GM18868 (cell line): ENCODE measurements at regions not wholly inside any gene's neighbourhood (a gene's known extent, or its start where the extent isn't known, plus 50 kb on each side); places are given as distances from the start of the nearest gene placed in this dataset.
"Not testable (repeated sequence)": the region's sequence is repeated elsewhere in the genome, so short reads cannot be mapped to it uniquely, and the experiment has no call there.

Experiments
- ATAC-seq: cut with Tn5 transposase; IDR thresholded peaks from one replicate; pipeline ENCODE4 v1.9.1; 2021; ENCODE audit warnings: mild to moderate bottlenecking, moderate library complexity; ENCODE audit not compliant: unreplicated experiment

DNA sequence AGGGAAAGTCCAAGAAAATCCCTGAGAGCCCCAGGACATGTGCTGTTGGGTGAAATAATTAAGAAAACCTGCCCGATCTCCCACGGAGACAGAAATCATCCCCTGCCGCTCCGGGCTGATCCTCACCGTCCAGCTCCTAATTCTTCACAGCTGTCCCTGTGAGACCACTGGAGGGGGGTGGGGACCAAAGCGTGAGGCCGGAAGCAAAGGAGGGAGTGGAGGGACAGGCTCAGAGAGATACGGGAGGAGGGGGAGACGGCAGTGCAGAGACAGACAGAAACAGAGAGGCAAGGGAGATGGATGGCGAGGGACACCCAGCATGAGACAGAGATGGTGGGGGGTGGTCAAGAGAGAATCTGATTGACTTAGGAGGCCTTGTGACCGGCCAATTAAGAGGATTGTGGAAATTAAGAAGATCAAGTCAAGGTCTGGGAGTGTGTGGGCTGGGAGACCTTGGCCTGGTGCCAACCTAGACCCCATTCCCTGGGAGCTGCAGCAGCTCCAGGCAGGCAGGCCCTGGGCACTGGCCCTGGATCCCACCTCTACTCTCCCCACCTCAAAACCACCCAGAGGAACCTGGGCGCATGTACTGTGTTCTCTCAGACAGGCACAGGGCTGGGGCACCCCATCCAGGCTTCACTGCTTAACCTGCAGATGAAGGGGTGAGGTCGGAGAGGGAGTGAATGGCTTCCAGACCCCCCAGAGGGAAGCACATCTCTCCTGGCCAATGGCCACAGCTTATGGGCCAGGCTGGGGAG lies 113.2 kb upstream of the ALDH1A3 start:
- no peak for ATAC-seq

DNA sequence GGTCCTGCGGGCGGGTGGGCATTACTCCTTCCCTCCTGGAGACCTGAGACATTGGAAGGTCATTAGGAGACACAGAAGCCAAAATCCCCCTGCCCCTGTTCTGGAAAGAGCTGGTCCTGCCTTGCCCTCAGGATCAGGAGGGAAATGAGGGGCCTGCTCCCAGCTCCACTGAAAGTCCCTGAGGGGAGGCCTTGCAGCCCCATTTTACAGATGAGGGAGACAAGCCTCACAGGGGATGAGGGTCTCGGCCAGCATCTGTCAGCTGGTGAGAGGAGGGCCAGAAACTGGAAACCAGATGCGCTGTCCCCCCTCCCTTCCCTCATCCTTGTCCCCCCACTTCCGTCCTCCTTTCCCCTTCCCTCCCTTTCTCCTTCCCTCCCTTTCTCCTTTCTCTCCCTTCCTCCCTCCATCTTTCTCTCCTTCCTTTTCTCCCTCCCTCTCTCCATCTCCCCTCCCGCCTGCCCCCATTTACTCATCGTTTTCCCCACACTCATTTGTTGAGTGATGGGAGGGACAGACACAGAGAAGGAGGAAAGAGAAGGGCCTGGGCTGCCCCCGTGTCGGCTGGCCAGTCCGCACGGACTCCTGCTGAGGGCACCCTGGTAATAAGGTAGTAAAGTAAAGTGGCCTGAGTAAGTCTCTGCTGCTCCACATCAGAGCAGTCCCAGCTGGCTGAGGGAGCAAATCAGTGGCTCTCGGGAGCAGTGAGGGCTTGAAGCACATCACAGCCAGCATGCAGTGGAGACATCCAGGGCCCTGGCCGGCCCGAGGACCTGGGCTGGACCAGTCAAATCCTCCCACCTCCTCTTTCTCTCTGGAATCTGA lies 112.4 kb upstream of the ALDH1A3 start:
- no peak for ATAC-seq

DNA sequence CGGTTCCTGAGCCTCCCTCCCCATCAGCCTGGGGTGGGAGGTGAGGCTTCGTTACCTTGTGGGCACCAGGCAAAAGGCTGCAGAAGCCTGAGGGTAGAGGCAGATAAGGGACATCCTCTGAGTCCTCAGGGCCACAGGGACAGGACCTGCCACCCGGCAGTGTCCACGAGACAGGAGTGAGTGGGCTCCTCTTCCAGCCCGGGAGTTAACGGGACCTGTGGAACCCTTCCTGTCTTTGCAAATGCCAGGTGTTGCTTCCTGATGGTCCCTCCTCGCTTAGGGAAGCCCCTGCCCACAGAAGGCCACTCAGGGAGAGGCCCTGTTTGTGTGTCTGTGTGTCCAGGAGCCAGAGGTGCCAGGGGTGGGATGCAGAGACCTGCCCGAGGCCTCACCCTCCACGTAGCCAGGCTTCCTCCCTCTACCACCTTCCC lies 111.1 kb upstream of the ALDH1A3 start:
- ATAC-seq, result no peak

DNA sequence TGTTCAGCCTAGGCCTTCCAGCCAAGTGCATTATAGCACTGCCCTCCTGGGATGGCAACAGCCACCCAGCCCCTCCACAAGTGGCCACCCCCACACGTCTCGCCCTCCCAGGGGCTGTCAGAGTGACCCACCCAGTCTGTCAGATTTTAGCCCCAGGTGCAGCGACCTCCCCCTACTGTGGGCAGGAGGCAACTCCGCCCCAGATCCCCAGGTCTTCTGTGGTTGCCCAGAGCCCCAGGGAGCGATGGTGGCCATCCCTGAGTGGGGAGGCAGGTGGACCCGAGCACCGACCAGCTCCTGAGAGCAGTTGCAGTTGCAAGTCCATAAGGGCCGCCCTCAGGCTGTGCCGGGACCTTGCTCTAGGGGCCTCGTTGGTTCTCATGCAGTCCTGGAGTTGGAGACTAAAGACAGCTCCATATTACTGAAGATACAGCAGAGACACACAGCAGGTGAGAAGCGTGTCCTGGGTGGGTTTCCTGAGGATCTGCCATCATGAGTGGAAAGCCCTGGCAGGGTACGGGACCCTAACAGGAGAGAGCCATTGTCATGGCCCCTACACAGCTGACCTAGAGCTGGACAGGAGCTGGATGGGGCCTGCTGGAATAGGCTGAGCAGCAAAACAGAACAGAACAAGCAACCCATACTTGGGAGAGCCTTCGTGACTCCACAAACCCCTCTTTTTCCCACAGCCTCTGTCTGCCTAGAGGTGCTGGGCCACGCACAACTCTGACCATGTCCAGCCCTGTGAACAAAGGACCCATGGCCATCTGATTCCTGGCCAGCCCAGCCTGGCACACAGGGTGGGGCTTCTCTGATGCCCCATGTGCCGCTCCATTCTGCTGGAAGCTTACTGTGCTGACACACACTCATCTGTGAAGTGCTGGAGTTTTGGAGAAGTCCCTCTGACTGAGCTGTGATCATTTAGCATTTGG lies 110.3 kb upstream of the ALDH1A3 start:
- no peak for ATAC-seq

DNA sequence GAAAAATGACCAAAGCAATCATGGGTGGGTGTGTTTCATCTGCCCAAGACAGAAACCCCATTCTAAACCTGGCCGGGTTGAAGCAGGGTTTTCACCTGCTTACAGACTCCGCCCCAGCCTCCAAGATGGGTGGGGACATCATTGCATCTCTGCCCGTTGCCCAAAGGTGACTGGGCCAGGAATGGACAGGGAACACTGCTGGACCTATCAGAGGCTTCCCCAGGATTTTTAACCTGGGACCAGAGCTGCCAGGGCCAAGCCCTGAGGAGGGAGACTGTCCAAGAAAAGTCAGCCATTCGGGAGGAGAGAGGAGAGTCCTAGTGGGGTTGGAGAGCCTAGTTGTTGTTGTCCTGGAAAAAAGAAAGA lies 109.7 kb upstream of the ALDH1A3 start:
- no peak for ATAC-seq

DNA sequence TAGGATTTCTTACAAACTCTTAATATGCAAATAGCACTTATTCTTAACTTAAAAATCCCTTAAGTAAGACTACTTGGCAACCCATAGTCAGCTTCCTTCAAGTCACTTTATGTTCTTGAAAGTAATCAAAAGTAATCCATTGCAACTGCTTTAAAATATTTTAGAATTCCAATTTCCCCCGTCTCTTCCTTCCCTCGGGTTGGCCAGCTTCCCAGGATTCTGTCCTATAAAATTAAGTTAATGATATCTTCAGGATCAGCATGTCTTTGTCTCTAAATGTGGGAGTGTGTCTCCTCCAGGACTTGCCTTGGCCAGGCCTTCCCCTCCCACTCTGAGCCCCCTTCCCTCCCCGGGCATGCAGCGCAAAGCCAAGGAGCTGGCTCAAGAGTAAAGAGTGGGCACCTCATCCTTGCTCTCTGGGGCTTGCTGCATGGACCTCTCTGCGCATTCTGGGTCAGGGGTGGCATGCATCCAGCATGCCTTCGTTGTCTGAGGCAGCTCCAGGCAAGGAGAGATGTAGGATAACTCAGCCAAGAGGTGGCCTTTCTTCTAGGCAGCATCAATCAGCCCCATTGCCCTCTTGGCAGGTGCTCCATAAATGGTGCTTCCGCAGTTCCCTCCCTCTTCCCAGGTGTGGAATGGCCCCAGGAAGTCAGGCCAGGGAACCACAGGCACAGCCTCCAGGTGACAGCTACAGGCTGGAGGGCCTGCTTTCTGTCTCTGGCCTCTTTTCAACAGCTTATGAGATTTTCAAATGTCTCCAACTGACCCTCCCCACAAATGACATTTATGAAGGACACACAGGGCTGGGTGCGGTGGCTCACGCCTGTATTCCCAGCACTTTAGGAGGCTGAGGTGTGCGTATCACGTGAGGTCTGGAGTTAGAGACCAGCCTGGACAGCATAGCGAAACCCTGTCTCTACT lies 108.7 kb upstream of the ALDH1A3 start:
- ATAC-seq, result no peak

DNA sequence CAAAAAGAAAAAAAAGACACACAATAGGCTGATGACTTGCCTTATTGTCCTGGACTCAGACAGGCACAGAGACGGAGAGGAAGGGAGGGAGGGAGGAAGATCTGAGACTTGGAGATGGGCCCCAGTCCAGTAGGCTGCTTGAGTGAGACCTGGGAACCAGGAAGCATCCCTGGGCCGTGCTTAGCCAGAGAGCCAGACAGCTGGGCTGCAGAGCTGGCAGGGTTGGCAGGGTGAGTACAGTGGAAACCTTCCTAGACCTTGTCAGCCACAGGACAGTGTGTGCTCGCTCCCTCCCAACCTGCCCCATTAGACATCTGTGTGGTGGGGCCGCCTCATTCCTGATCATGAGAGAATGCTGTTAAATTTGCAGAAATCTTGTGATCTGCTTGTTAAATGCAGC lies 107.9 kb upstream of the ALDH1A3 start:
- ATAC-seq, result no peak

DNA sequence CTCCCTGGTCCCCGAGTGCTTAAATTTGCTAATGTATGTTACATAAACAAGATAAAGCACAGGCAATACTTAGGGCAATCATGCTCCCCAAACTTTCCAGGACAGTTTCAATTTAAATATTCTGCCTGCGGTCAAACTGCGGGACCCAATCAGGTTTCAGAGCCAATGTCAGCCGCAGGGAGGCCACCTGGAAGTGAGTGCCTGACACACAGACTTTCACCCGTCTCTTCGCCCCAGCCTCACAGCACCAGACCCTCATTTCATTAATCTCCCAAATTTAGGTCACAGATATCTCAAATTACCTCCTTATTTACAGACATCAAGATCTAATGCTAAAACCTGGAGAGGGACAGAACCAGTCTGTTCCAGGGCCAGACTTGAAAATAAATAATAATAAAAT lies 107.2 kb upstream of the ALDH1A3 start:
- no peak for ATAC-seq

DNA sequence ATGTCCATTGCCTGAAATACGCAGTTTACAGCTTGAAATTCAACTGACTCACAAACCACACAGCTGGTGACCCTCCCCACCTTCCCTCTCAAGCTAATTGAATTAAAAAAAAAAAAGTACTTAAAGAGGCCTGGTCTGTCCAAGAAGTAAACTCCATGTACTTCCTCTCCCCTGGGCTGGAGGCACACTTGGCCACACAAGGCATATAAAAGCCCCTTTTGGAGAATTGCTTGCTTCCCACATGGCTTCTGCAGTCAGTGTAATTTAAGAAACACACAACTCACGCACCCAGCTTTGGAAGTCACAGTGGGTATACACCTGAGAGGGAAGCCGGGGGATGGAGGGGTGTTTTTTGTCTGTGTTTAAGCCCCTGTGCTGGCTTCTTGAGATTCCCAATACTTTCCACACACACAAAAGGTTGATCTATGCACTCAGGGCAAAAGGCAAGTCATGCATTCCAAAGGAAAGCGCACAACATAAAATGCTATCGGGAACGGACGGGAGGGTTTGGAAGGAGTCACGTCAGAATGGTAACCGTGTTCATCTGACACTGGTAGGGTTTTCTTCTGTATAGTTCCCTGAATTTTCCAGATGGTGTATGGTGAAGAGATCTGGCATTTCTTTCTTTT lies 106.6 kb upstream of the ALDH1A3 start:
- ATAC-seq, result no peak

DNA sequence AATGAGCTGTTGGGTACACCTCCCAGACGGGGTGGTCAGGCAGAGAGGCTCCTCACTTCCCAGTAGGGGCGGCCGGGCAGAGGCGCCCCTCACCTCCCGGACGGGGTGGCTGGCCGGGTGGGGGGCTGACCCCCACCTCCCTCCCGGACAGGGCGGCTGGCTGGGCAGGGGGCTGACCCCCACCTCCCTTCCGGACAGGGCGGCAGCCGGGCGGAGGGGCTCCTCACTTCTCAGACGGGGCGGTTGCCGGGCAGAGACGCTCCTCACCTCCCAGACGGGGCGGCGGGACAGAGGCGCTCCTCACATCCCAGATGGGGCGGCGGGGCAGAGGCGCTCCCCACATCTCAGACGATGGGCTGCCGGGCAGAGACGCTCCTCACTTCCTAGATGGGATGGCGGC lies 105.6 kb upstream of the ALDH1A3 start:
- not testable (repeated sequence) for ATAC-seq

DNA sequence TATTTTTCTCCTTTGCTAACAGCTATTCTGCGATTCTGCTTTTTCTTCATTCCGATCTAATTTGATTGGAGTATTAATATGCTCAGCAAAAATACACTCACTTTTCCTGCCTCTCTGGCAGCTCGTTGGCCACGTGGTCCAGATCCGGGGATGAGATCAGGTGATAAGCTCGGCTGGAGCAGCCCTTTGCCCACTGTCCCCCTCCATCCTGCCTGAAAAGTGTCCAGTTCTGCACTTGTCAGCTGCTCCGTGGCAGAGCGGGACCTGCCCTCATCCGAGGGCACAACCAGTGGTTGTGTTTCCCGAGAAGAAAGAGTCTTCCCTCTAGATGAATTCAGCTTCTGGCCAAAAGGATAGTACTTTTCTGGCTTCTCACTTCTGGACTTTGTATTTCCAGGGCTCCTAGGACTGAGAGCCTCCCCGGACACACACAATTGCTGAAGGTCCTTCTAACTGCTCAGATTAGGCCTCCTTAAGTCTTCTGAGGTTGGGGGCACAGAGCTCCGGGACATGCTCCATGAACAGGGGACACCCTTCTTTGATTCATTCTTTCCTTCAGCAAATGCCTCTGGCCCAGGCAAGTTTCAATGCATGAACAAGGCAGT lies 103.9 kb upstream of the ALDH1A3 start:
- no peak for ATAC-seq

DNA sequence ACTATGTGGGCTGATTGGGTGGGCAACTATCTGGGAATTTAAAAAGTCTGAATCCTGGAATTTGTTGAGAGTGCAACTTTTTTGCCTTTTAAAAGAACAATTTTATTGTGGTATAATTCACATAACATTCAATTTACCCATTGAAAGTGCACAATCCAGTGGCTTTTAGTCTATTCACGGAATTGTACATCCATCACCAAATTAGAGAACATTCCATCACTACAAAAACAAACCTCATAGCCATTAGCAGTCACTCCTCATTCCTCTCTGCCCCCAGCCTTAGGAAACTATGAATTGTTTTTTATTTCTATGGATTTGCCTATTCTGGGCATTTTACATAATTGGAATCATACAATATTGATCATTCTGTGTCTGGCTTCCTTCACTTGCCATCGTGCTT lies 101.8 kb upstream of the ALDH1A3 start:
- no peak for ATAC-seq

DNA sequence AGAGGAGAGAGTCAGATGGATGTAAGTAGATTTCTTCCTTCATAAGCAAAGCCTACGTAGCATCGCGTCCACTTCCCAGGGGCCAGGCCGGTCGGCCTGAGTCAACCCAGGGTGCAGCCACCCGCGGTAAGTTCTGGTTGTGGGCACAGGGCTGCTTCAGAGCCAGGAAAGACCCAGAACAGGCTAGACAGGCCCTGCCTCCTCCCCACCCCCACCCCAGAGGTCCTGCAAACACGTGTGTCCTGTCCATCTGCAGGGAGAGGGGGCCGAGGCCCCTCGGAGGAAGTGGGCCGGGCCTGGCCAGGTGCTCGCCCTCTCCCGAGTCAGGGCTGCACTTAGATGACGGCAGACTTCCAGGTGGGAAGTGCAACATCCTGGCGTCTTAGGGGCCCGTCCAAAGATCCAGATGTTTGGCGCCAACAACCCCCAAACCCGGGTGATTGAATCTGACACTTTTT lies 100.8 kb upstream of the ALDH1A3 start:
- ATAC-seq, result no peak

DNA sequence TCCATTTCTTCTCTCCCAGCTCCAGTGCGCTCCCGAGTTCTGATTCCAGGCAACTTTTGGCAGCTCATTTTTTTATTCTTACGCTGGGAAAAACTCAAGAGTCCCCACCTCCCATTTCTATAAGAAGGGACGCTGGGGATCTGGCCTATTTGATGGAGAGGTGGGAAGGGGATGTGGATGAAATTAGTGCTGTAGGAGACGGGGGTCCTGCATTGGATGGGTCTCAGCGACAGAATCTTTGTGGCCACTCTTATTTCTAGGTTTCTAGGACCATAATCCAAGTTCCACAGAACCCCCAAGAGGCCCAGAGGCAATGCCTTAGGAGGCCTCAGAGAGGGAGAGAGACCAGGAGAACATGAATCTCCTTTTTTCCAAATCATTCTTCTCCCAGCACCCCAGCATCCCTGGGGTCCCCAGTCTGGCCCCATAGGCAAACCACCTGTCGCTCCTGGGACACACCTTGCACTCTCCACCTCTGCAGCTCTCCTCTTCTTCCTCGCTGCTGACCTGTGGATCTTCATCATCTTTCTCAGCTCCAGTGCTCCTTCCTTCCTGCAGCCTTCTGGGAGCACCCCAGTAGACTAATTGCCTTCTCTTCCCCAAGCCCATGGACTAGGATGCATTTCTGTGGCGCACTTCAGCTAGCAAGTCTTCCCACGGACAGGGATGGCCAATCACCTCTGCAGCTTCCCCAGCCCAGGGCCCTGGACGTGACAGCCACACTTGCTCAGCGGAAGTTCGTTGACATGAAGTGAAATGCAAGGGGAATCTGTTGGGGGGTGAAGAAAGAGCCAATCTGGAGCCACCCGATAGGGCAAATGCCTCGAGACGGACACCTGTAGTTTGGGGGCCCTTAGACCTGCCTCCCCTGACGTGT lies 100.1 kb upstream of the ALDH1A3 start:
- ATAC-seq, result no peak

DNA sequence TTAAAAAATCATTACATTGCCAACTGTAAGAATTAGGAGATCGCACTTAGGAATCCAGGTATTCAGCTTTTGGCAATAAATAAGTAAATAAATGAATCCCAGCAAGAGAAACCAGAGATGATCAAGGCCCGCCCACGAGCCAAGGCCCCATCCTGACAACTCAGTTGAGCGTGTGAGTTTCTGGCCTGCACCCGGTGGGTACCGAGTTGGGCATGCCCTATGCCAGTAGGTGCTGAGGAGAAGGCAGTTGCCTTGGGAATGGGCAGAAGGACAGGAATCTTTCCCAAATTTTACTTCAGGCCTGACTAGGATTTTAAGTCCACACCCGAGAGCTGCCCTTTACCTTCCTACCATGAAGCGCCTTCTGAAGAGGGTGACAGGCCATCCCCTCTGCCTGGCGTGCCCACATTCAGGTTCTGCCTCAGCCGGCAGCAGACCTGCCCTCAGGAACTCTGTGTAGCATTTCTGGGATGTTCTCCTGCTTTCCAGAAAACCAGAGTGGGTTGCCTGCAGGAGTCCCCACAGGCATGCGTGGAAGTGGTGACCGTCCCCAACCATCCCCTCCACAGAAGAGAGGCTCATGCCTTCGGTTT lies 99.3 kb upstream of the ALDH1A3 start:
- ATAC-seq, result no peak

DNA sequence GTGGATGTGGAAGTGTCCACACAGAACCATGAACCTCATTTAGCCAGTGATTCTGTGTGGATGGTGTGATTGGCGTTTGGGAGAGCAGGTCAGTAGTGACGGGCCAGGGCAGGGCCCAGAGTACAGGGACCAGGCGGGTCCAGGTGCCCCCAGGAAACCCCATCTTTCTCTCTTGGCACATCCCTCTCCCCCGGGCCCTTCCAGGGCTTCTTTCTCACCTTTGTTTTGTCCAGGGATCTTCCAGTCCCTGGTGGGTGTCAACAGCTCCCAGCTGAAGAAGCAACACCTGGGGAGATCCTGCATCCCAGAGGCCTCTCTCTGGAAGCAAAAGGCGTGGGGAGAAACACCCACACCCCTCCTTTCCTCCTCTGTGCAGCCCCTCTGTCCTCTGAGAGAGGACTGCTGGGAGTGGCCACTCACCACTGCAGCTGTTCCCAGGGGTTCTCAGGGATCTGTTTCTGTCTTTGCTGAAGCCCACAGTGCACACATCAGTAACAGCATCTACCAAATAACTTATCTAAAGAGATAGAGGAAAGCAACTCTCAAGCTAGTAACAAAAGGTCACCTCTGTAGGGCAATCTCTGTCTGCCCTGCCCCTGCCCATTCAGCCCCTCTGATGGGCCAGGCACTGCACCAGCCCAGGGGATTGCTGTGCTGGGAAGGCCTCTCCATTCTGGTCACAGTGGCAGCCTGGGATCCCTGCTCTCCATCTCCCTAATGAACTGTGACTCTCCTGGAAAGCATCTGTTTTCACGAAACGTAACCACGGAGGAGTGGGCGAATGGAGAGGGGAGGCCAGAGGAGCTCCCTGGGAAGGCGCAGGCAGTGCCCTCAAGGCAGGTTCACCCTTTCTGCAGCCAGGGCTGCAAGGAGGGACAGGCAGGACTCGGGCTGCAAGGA lies 98.3 kb upstream of the ALDH1A3 start:
- no peak for ATAC-seq

DNA sequence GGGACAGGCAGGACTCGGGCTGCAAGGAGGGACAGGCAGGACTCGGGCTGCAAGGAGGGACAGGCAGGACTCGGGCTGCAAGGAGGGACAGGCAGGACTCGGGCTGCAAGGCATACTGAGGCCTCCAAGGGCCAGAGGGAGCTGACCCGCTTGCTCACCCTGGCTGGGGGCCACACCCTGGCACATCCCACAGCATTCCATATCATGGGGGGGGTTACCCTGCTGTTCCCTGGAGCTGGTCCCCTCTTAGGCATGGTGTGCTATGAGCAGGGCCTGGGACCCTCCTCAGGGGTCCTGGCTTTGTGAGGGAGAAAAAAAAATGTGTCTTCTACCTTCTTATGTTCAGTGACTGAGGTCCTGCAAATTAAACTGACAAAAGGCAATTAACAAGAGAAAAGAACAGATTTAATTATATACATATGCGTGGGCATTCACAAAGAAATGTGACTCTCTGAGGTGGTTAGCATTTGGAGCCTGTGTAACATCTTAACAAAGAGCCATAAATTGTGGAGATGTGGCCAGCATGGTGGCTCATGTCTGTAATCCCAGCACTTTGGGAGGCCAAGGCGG lies 97.6 kb upstream of the ALDH1A3 start:
- no peak for ATAC-seq
